Glutamatergic neuron (in vitro differentiated cells): ENCODE measurements at regions not wholly inside any gene's neighbourhood (a gene's known extent, or its start where the extent isn't known, plus 50 kb on each side); places are given as distances from the start of the nearest gene placed in this dataset.

Experiments used
- DNase-seq: peaks from one replicate; pipeline ENCODE4 v3.0.0; 2022
- H3K27ac Mint-ChIP-seq: one replicate; pipeline ENCODE4 v1.8.0; 2020; ENCODE audit warnings: mild to moderate bottlenecking, mixed read lengths, inconsistent platforms; ENCODE audit not compliant: unreplicated experiment
- H3K27me3 Mint-ChIP-seq: one replicate; pipeline ENCODE4 v1.8.0; 2020; ENCODE audit warnings: mild to moderate bottlenecking, moderate library complexity, mixed read lengths, inconsistent platforms; ENCODE audit not compliant: unreplicated experiment
- H3K36me3 Mint-ChIP-seq: one replicate; pipeline ENCODE4 v1.8.0; 2020; ENCODE audit warnings: mild to moderate bottlenecking, mixed read lengths, inconsistent platforms; ENCODE audit not compliant: unreplicated experiment
- H3K4me1 Mint-ChIP-seq: one replicate; pipeline ENCODE4 v1.8.0; 2020; ENCODE audit warnings: mild to moderate bottlenecking, low read depth, mixed read lengths, inconsistent platforms; ENCODE audit not compliant: unreplicated experiment
- H3K4me3 Mint-ChIP-seq: one replicate; pipeline ENCODE4 v1.8.0; 2020; ENCODE audit warnings: mild to moderate bottlenecking, mixed read lengths, inconsistent platforms; ENCODE audit not compliant: unreplicated experiment
- H3K9me3 Mint-ChIP-seq: one replicate; pipeline ENCODE4 v1.8.0; 2020; ENCODE audit warnings: mild to moderate bottlenecking, moderate library complexity, mixed read lengths, inconsistent platforms; ENCODE audit not compliant: unreplicated experiment
- TF ChIP-seq, protein P1 (sequence below): fragments of 200-600 bp; sonication (generic); IDR thresholded peaks from one replicate; pipeline ENCODE4 v1.5.0; 2021; ENCODE audit not compliant: partially characterized antibody, unreplicated experiment

DNA sequence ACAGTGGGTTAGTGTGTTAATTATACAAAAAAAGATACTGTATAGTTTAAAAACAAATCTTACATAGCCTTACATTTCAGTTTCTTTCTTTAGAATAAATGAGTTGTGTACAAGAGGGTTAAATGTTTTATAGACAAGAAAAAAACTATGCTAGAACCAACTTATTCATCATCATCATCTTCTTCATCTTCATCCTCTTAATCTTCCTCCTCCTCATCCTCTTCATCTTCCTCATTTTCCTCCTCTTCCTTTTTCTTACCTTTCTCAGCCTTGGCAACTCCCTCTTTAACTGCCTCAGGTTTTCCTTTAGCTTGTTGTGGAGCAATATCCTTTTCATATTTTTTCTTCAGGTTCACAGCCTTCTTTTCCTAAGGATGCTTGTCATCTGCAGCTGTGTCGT, 53.7 kb downstream of the RPS12 start:
- TF ChIP-seq, protein P1, sequence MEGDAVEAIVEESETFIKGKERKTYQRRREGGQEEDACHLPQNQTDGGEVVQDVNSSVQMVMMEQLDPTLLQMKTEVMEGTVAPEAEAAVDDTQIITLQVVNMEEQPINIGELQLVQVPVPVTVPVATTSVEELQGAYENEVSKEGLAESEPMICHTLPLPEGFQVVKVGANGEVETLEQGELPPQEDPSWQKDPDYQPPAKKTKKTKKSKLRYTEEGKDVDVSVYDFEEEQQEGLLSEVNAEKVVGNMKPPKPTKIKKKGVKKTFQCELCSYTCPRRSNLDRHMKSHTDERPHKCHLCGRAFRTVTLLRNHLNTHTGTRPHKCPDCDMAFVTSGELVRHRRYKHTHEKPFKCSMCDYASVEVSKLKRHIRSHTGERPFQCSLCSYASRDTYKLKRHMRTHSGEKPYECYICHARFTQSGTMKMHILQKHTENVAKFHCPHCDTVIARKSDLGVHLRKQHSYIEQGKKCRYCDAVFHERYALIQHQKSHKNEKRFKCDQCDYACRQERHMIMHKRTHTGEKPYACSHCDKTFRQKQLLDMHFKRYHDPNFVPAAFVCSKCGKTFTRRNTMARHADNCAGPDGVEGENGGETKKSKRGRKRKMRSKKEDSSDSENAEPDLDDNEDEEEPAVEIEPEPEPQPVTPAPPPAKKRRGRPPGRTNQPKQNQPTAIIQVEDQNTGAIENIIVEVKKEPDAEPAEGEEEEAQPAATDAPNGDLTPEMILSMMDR = no peak
- no peak overlapping the region for H3K4me3 Mint-ChIP-seq
- no peaks in the 10 kb centered on the region for H3K36me3 Mint-ChIP-seq
- no peaks in the 10 kb centered on the region for H3K4me1 Mint-ChIP-seq
- H3K27me3 Mint-ChIP-seq = no peaks in the 10 kb centered on the region
- H3K27ac Mint-ChIP-seq = no peak overlapping the region
- no peak for DNase-seq
- no peaks in the 10 kb centered on the region for H3K9me3 Mint-ChIP-seq

DNA sequence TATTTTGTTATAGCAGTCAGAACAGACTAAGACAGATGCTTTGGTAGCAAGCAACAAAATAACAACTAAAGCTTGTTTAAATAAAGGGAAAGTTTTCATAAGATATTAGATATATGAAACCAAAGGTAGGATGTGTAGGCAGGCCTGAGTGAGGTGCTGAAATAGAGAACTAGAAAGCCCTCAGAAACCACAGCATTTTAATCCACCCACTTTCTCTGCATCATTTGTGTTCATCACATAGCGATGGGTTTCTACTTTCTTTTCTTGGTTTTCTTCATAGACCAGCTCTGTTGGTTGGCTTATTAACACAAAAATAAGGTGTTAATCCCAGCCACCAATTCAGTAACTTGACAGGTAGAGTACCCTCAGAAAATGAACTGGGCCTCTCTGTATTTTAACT, 58.6 kb downstream of the RPS12 start:
- H3K4me1 Mint-ChIP-seq = no peaks in the 10 kb centered on the region
- no peak for DNase-seq
- no peak overlapping the region for H3K4me3 Mint-ChIP-seq
- TF ChIP-seq, protein P1 = no peak
- H3K27ac Mint-ChIP-seq = no peak overlapping the region
- peaks cover 9% of the 10 kb centered on the region for H3K36me3 Mint-ChIP-seq
- peaks cover 2% of the 10 kb centered on the region for H3K27me3 Mint-ChIP-seq
- H3K9me3 Mint-ChIP-seq = no peaks in the 10 kb centered on the region

DNA sequence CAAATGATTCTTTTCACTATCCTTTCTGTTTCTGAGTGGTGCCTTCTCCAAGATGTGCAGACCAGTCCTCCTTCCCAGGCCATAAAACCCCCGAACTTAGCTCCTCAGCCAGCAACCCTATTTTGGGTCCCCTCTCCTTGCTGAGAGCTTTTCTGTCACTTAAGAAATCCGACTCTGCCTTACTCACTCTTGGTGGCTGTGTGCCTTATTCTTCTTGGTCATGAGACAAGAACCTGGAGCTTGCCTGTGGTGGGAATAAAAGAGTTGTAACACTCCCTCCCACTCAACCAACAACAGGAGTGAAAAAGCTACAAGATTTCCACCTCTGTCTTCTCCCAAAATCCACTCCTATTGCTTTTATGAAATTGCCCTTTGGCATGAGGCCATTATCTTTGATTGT, 62.6 kb downstream of the RPS12 start:
- Mint-ChIP-seq H3K27ac (no peak overlapping the region), H3K27me3 (peaks cover 2% of the 10 kb centered on the region)

DNA sequence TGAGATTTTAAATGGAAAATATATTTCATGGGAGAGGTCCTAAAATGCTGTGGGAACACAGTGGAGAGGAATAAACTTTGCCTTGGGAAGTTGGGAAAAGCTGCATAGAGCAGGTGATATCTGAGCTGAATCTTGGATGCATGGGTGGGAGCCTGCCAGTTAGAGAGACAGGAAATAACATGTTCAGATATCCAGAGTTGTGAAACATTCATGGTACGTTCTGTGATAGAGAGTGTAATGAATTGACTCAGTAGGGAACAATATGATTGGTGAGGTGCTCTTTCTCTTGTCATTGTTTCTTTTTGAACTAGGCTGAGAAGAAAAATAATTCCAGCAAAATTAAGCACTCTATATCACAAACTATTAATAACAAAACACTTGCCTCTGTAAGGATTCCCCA, 72.8 kb downstream of the RPS12 start:
- no peaks in the 10 kb centered on the region for H3K9me3 Mint-ChIP-seq
- DNase-seq = no peak
- TF ChIP-seq, protein P1 = no peak
- no peaks in the 10 kb centered on the region for H3K4me1 Mint-ChIP-seq
- no peak overlapping the region for H3K4me3 Mint-ChIP-seq
- no peak overlapping the region for H3K27ac Mint-ChIP-seq
- no peaks in the 10 kb centered on the region for H3K36me3 Mint-ChIP-seq
- no peaks in the 10 kb centered on the region for H3K27me3 Mint-ChIP-seq

More for the DNA sequence above, 62.6 kb downstream of the RPS12 start:
- TF ChIP-seq, protein P1 = no peak
- H3K4me1 Mint-ChIP-seq = no peaks in the 10 kb centered on the region
- H3K4me3 Mint-ChIP-seq = no peak overlapping the region
- H3K9me3 Mint-ChIP-seq = no peaks in the 10 kb centered on the region
- peaks cover 9% of the 10 kb centered on the region for H3K36me3 Mint-ChIP-seq
- no peak for DNase-seq

DNA sequence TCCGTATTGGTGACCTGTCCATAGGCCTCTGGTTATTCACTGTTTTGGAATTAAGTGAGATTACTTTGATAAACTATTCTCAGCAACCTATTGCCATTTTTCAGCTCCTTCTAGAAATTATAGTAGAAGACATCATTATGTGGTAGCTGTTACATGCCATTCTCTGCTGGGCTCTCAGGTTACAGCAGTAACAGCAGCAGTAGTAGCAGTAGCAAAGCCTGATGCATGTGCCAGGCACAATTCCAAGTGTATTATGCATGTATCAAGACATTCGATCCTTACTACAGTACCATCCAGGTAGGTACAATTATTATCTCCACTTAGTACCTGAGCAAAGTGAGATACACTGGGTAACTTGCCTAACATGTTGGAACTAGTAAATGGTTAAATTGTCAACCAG, 74.3 kb downstream of the RPS12 start:
- DNase-seq = no peak
- no peaks in the 10 kb centered on the region for H3K36me3 Mint-ChIP-seq
- H3K27me3 Mint-ChIP-seq = no peaks in the 10 kb centered on the region
- H3K9me3 Mint-ChIP-seq = no peaks in the 10 kb centered on the region
- H3K4me1 Mint-ChIP-seq = no peaks in the 10 kb centered on the region
- TF ChIP-seq, protein P1 = no peak
- no peak overlapping the region for H3K27ac Mint-ChIP-seq
- H3K4me3 Mint-ChIP-seq = no peak overlapping the region
